ENCODE measurements at regions not wholly inside any gene's neighbourhood (a gene's known extent, or its start where the extent isn't known, plus 50 kb on each side); places are given as distances from the start of the nearest gene placed in this dataset.

DNA sequence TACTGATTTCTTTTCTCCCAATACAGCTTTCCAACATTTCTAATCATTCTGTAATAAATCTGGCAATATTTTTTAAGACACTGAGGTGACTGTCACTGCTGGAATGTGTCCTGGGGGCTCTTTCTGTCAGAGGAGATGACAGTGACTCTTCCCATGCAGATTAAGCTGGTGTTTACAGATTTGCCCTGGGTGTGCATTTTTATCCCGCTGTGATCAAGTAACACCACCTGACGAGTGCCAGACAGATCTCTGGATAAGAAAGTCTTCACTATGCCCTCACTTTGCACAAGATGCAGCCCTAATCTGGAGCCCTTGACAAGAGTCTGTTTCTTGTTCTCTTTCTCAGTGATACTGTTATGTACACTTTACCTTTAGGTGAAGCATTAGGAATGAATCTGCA lies 477.7 kb downstream of the ZIC1 start:
- TF ChIP-seq POLR2AphosphoS5 (IDR thresholded peaks at IDR 0.05): no peak
- no peak for TF ChIP-seq POLR2A (IDR thresholded peaks at IDR 0.05)
- TF ChIP-seq, protein P1, sequence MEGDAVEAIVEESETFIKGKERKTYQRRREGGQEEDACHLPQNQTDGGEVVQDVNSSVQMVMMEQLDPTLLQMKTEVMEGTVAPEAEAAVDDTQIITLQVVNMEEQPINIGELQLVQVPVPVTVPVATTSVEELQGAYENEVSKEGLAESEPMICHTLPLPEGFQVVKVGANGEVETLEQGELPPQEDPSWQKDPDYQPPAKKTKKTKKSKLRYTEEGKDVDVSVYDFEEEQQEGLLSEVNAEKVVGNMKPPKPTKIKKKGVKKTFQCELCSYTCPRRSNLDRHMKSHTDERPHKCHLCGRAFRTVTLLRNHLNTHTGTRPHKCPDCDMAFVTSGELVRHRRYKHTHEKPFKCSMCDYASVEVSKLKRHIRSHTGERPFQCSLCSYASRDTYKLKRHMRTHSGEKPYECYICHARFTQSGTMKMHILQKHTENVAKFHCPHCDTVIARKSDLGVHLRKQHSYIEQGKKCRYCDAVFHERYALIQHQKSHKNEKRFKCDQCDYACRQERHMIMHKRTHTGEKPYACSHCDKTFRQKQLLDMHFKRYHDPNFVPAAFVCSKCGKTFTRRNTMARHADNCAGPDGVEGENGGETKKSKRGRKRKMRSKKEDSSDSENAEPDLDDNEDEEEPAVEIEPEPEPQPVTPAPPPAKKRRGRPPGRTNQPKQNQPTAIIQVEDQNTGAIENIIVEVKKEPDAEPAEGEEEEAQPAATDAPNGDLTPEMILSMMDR (IDR thresholded peaks at IDR 0.05): no peak
- no peak for DNase-seq (ENCODE audit: low spot score in 2 of 2)
- H3K4me1 ChIP-seq: no peaks in the 10 kb centered on the region
- H3K9me3 ChIP-seq: peaks cover 19% of the 10 kb centered on the region in 2 donors
- H3K4me3 ChIP-seq: no peak overlapping the region
- no peak overlapping the region for H3K27ac ChIP-seq
- H3K27me3 ChIP-seq: no peaks in the 10 kb centered on the region
- H3K36me3 ChIP-seq: no peaks in the 10 kb centered on the region
- intact Hi-C loops (cut with DNase I; ENCODE audit: low total_unique reads): no loop called here

DNA sequence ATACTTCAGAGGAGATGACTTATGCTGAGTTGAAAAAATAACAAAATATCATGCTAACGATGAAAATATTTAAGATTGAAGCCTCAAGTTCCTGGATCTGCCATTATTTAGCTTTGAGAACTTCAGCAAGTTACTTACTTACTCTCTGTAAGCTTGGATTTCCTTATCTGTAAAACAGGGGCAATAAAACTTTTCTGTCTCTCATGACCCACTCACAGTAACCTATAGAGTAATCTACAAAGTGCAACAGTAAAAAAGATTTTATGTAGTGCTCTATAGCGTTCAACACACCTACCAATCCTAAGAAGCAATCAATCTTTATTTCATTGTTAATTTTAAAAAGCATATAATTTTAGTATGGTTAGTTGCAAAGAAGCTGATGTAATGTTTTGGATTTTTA lies 478.6 kb downstream of the ZIC1 start:
- Histone ChIP-seq H3K4me3 (no peak overlapping the region), H3K4me1 (no peaks in the 10 kb centered on the region), H3K27ac (no peak overlapping the region), H3K27me3 (no peaks in the 10 kb centered on the region), H3K36me3 (no peaks in the 10 kb centered on the region), H3K9me3 (peaks cover 11 to 12% of the 10 kb centered on the region in 2 donors)
- no peak for DNase-seq (ENCODE audit: low spot score in 2 of 2)
- intact Hi-C loops (cut with DNase I; ENCODE audit: low total_unique reads): no loop called here
- TF ChIP-seq POLR2A (IDR thresholded peaks at IDR 0.05) (no peak), POLR2AphosphoS5 (IDR thresholded peaks at IDR 0.05) (no peak)
- TF ChIP-seq, protein P1 (IDR thresholded peaks at IDR 0.05): no peak

DNA sequence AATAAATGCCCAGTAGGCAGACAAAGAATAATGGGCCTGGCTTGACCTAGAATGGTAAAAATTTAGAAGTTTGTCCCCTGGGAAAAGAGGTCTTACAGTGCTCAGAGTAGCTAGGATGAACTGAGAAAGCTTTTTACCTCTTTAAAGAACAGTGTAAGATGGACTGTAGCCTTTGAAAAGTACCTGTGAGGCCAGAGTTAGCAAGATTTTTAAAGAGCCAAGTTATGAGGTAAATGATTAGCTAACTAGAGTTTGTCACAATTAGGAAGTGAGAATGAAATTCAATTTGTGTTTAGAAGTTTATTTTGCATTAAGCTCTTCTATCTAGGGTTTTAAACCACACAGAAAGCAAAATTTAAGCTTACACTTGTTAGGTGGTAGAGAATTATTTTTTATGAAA lies 480.9 kb downstream of the ZIC1 start:
- intact Hi-C loops (cut with DNase I; ENCODE audit: low total_unique reads): no loop called here
- Histone ChIP-seq H3K4me1 (no peaks in the 10 kb centered on the region), H3K27ac (no peak overlapping the region), H3K9me3 (no peaks in the 10 kb centered on the region), H3K27me3 (no peaks in the 10 kb centered on the region), H3K4me3 (no peak overlapping the region), H3K36me3 (no peaks in the 10 kb centered on the region)
- TF ChIP-seq POLR2A (IDR thresholded peaks at IDR 0.05) (no peak), POLR2AphosphoS5 (IDR thresholded peaks at IDR 0.05) (no peak)
- TF ChIP-seq, protein P1 (IDR thresholded peaks at IDR 0.05): no peak
- DNase-seq (ENCODE audit: low spot score in 2 of 2): no peak

DNA sequence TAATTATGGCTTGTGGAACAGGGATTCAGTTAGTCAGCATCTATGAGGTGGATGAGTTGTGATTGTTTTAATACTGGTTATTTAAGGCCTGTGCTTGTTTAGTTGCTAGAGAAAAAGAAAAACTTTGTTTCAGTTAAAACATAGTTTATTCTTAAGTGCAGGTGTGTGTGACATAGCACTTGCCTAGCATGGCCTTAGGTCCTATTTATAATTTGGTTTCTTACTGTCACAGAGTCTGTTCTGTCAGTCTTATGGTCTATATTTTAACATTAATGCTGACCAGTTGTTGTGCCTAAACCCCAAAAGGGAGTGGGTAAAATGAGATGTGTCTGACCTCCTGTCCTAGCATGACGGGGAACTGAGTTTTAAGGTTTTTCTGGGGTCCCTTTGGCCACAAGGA lies 486.3 kb downstream of the ZIC1 start:
- Histone ChIP-seq H3K9me3 (no peaks in the 10 kb centered on the region), H3K27me3 (no peaks in the 10 kb centered on the region), H3K27ac (no peak overlapping the region), H3K36me3 (no peaks in the 10 kb centered on the region), H3K4me3 (no peak overlapping the region), H3K4me1 (no peaks in the 10 kb centered on the region)
- no peak for DNase-seq (ENCODE audit: low spot score in 2 of 2)
- TF ChIP-seq POLR2A (IDR thresholded peaks at IDR 0.05) (no peak), POLR2AphosphoS5 (IDR thresholded peaks at IDR 0.05) (no peak)
- TF ChIP-seq, protein P1 (IDR thresholded peaks at IDR 0.05): no peak
- intact Hi-C loops (cut with DNase I; ENCODE audit: low total_unique reads): no loop called here

DNA sequence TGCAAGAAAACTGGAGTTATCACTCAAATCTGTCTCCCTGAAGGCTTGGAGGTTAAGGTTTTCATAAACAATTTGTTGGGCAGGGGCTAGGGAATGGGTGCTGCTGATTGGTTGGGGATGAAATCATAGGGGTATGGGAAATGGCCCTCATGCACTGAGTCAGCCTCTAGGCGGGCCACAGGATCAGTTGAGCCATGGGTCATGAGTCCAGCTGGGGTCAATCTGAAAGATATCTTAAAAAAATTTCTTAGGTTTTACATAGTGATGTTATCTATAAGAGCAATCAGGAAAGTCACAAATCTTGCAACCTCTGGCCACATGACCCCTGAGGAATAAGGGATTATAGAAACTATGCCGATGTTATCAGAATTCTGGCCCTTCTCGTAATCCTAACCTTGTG lies 491.7 kb downstream of the ZIC1 start:
- no peak overlapping the region for H3K27ac ChIP-seq
- intact Hi-C loops (cut with DNase I; ENCODE audit: low total_unique reads): no loop called here
- no peaks in the 10 kb centered on the region for H3K4me1 ChIP-seq
- no peaks in the 10 kb centered on the region for H3K27me3 ChIP-seq
- no peaks in the 10 kb centered on the region for H3K36me3 ChIP-seq
- no peak for TF ChIP-seq POLR2AphosphoS5 (IDR thresholded peaks at IDR 0.05)
- TF ChIP-seq POLR2A (IDR thresholded peaks at IDR 0.05): no peak
- TF ChIP-seq, protein P1 (IDR thresholded peaks at IDR 0.05): no peak
- H3K4me3 ChIP-seq: no peak overlapping the region
- H3K9me3 ChIP-seq: peaks cover 0 to 5% of the 10 kb centered on the region in 2 donors
- DNase-seq (ENCODE audit: low spot score in 2 of 2): no peak

Measured in breast epithelium (tissue), 4 donors.